Testis (tissue), 2 donors: ENCODE measurements at regions not wholly inside any gene's neighbourhood (a gene's known extent, or its start where the extent isn't known, plus 50 kb on each side); places are given as distances from the start of the nearest gene placed in this dataset.

Source experiments
- POLR2A ChIP-seq: fragments of 450-650 bp; IDR thresholded peaks from one replicate; pipeline ENCODE4 v1.6.1; 2017; ENCODE audit warnings: antibody characterized with exemption, mild to moderate bottlenecking, moderate library complexity
- TF ChIP-seq, protein P1 (sequence below), 3 experiments: fragments of 450-650 bp in 2 of 3; fragments of 200-600 bp in 1 of 3; sonication (generic) in 1 of 3; IDR thresholded peaks; one replicate each; pipeline ENCODE4 v1.5.1; 2016 to 2019; ENCODE audit warnings: antibody characterized with exemption in 3 of 3, mild to moderate bottlenecking in 2 of 3, moderate library complexity in 1 of 3

DNA sequence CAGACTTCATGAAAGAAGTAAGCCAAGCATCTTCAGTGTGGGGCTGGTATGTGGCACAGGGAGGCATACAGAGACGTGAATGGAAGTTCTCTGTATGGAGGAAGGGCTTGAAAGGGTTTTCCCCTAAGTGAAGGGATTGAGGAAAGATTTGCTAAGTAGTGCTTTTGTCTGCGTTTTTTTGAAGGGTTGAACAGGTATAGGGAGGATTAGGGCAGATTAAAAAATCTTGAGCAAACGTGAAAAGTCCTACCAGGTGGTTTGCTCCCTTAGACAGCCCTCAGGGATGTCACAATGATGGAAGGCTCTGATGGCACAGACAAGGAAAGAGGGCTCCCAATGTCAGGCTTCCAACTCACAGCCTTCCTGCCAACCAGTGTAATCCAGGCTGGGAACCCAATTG, 181.7 kb upstream of the TAB2 start:
- TF ChIP-seq POLR2A: no peak
- TF ChIP-seq, protein P1, sequence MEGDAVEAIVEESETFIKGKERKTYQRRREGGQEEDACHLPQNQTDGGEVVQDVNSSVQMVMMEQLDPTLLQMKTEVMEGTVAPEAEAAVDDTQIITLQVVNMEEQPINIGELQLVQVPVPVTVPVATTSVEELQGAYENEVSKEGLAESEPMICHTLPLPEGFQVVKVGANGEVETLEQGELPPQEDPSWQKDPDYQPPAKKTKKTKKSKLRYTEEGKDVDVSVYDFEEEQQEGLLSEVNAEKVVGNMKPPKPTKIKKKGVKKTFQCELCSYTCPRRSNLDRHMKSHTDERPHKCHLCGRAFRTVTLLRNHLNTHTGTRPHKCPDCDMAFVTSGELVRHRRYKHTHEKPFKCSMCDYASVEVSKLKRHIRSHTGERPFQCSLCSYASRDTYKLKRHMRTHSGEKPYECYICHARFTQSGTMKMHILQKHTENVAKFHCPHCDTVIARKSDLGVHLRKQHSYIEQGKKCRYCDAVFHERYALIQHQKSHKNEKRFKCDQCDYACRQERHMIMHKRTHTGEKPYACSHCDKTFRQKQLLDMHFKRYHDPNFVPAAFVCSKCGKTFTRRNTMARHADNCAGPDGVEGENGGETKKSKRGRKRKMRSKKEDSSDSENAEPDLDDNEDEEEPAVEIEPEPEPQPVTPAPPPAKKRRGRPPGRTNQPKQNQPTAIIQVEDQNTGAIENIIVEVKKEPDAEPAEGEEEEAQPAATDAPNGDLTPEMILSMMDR (IDR thresholded peaks at IDR 0.05): no peak
